NOMO-1 (cell line): ENCODE measurements at regions not wholly inside any gene's neighbourhood (a gene's known extent, or its start where the extent isn't known, plus 50 kb on each side); places are given as distances from the start of the nearest gene placed in this dataset.
A peak's percentile ranks its signal among the peaks of the same experiment; 100 is the strongest.

Experiments
- DNase-seq, 2 experiments: peaks; one replicate each; lab custom pipeline; 2025; ENCODE audit not compliant: unreplicated experiment in 2 of 2; lab: John Stamatoyannopoulos, UW

DNA sequence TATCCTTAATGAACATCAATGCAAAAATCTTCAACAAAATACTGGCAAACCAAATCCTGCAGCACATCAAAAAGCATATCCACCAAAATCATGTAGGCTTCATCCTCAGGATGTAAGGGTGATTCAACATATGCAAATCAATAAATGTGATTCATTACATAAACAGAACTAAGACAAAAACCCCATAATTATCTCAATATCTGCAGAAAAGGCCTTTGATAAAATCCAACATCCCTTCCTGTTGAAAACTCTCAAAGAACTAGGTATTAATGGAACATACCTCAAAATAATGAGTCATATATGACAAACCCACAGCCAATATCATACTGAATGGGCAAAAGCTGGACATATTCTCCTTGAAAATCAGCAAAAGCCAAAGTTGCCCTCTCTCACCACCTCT, 54.6 kb upstream of the DEPDC1 start:
- no peak for DNase-seq

DNA sequence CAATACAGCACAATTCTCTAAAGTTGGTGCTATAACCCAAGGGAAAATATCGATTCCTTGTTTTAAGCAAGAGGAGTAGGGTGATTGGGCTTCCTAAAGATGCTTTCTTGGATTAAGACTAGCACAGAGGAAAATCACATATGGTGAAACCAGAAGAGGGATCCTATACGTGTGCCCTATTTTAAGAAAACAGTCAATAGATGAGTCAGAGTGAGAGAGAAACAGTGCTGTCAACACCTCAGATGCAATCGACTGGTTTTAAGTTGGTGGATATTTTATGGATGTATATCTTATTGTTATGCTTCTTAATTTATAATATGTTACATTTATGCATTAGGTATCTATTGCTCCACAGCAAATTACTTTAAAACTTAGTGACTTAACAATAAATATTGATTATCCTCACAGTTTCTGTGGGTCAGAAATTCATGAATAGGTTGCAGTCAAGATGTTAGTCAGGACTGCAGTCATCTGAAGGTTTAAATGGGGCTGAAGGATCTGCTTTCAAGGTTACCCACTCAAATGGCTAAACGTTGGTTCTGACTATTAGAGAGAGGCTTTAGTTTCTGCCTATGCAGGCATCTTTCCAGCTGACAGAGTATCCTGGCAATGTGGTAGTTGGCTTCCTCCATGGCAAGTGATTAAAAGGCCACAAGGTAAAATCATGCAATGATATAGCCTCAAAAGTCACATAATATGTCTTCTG, 61.6 kb upstream of the DEPDC1 start:
- DNase-seq, result no peak

GRCh38 chr1:68565923-68566322, 69.0 kb upstream of the DEPDC1 start:
- no peak for DNase-seq

- DNase-seq, result no peak
Observed at GRCh38 chr1:68570871-68571270, 74.0 kb upstream of the DEPDC1 start.

GRCh38 chr1:68571454-68572235, 74.8 kb upstream of the DEPDC1 start:
- no peak for DNase-seq

DNA sequence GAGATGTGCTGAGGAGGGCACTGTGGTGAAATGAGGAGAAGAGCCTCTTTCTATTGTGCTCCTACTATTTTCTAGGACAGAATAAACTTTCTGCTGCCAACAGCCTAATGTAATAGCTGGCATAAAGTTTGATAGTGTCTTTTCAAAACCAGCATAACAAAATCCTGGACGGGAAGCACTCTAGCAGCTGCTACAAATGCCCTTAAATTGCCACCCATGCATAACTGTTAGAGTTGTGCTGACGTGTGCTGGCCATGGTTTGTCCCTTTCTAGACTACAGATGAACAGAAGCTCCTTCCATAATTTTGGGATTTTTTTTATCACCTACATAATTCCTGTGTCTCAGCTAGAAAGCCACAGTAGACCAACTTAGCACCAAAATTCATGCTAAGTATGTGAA, 88.5 kb upstream of the DEPDC1 start:
- DNase-seq, result no peak

DNA sequence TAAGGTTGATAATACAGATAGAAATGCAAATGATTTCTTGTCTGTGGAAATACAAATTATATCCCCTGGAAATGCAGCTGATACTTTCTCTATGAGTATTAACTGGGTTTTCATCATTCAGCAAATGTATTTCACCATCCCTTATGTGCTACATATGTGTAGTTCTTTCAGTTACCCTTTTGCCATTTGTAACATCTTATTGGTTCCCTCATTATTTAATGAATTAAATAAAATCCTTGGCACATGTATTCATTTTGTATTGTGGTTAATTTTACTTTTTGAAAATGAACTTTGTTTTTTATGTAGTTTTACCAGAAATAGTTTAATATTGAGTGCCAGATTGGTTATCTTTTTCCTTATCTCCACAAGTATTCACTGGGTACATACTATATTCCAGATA, 89.9 kb upstream of the DEPDC1 start:
- DNase-seq, result no peak

- DNase-seq, result no peak
Observed at GRCh38 chr1:68588304-68588703, 91.4 kb upstream of the DEPDC1 start.

- DNase-seq, result no peak
Observed at GRCh38 chr1:68590473-68590872, 93.6 kb upstream of the DEPDC1 start.

GRCh38 chr1:68594851-68595250, 98.0 kb upstream of the DEPDC1 start:
- DNase-seq, result no peak

DNA sequence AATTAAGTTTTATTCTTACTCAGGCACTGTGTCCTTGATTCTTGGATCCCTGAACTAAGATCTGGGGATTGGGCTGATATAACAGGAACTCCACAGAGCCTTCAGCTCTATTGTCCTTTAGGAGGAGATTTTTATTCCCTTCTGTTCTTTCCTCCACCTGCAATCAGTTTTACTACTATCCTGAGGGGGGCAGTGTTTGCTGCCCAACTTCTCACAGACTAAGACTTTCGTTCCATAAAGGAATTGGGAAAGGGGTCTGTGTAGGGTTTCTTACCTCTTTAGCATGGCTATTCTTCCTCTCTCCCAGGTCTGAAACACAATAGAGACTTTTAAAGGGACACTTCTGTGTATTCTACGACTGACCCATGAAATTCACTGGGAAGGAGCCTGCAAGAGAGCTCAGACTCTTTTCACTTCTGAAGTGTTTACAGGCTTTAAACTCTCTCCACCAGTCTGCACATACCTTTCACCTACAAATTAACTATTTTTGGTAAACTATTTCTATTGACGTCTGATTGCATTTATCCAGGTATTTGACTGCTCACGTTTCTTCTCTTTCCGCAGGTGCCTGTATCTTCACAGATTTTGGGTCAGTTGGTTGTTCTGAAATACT, 103.3 kb upstream of the DEPDC1 start:
- peak in 1 of 2 experiments; percentile 8 for DNase-seq

DNA sequence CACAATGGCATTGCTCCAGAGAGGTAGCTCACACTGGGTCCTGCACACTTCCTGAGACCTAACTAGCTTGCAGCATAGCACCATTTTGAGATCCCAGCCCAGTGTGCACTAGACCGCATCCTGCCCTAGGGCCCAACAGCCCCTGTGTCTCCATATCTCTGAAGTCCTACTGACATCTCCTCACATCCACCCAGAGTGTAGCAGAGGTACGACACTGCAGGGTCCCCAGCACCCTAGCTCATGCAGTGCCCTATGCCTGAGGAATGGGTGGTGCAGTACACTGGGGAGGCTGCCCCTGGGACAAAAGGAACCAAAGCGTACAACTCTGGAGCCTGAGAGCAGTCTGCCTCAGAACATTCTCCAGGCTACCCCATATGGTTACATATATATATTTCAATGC, 111.4 kb upstream of the DEPDC1 start:
- DNase-seq, result no peak

DNA sequence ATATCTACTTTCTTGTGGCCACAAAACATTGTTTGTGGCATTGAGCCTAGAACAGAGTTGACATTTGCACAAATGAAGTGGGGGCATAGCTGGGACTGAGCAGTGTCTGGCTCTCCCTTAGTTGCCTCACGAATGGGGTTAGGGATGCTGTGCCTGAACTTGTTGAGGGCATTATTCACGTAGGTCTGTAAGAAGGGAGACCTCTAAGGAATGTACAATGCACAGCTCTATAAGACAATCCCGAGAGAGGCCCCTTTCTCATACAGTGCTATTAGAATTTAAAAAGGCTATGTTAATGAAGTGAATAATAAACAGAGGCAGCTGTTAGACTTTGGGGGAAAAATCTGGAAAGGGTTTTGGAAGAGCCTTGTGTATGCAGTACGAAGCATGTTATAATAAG, 118.4 kb upstream of the DEPDC1 start:
- DNase-seq, result no peak

DNA sequence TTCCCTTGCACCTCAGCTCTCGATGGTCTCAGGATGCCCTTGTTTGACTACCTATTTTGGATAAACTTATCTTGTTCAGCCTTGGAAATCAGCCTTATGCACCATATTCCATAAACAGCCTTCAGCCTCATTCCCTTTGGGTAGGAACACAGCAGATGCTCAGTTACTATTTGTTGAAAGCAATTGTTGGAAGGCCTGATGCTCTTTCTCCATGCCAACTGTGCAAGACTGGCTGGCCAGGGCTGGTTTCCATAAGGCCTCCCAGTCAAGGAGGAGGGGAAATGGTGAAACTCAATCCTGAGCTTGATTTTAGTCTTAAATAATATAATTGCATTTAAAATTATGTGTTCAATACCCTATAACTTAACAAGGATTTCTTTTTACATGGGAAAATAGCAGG, 121.1 kb upstream of the DEPDC1 start:
- no peak for DNase-seq

DNA sequence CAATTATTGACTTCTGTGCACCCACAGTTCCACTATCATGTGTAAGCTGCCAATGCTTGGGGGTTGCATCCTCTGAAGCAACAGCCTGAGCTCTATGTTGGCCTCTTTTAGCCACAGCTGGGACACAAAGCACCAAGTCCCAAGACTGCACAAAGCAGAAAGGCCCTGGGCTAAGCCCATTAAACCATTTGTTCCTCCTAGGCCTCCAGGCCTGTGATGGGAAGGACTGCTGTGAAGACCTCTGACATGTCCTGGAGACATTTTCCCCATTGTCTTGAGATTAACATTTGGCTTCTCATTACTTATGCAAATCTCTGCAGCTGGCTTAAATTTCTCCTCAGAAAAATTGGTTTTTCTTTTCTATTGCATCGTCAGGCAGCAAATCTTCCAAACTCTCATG, 123.7 kb upstream of the DEPDC1 start:
- DNase-seq, result no peak

DNA sequence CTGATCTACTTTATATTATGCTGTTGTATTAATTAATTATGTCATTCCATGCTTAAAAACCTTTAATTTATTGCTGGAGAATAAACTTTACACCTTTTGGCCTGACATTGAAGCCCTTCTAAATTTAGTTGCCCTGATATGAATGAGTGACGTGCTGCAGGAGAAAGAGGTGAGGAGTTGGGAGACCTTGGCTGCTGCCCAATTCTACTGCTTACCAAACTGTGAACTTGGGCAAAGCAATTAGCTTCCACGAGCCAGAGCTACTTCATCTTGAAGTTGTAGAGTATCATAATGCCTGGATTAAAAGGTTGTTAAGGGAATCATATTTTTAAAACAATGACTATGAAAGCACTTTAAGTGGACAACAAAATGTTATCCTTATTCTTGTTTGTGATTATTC, 126.8 kb upstream of the DEPDC1 start:
- DNase-seq, result no peak

- no peak for DNase-seq
Observed at GRCh38 chr1:68624233-68624632, 127.4 kb upstream of the DEPDC1 start.

DNA sequence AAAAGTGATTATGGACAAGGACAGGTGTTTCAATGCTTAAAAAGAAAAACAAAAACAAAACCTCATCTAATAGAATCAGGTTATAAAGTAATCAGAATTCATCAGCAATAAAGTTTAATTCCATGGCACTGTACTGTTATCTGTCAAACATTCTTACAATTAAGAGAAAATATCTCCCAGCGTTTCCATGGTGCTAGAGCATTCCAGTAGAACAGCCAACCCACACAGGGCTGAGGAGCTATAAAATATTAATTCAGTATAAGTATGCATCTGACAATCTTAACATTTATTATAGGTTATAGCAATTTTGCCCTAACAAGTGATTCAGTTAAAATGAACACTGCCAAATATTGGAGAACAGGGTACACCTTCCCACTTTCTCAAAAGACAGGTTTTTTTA, 128.7 kb upstream of the DEPDC1 start:
- no peak for DNase-seq

GRCh38 chr1:68633141-68633919, 136.4 kb upstream of the DEPDC1 start:
- DNase-seq, result no peak

DNA sequence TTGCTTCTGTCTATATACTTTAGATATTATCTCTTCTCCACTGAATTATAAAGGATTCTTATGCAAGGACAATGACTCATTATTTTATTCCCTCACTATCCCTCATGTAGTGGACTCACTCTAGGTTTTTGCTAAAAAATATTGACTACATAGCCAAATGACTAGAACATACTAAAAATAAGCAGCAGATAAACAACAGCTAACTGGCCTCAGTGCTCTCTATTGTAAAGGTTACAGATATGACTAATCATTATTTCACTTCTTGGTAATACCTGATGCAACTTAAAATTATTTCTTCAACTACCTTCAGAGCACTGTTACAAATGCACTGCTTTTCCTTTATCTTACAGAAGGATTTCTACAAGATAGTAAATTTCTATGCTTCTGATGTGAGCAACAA, 147.6 kb upstream of the DEPDC1 start:
- no peak for DNase-seq

DNA sequence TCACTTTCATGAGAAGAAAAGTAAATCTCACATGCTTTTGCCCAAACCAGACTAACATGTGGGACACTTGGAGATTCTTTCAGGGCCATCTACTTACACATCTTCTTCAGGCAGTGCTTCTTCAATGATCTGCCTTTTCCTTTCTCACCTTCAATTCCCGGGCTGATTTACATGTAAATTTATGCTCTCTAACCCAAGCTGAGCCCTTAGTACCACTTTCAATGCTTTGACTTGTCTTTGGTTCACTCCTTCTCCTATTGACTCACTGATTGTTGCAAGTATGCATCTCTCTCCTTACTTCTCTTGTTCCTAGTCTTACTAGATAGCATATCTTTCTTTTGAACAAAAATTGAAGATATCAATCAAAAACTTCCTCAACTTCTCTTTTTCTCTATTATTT, 154.2 kb upstream of the DEPDC1 start:
- no peak for DNase-seq
